HEK293 (cell line): ENCODE measurements at regions not wholly inside any gene's neighbourhood (a gene's known extent, or its start where the extent isn't known, plus 50 kb on each side); places are given as distances from the start of the nearest gene placed in this dataset.

Experiments
- ZFP3 ChIP-seq: fragments of 450-650 bp; formaldehyde crosslinking; IDR thresholded peaks from 2 replicates; pipeline ENCODE4 v1.5.1; 2016; ENCODE audit warnings: low read depth, missing biosample characterization, missing genetic modification characterization
- ZNF114 ChIP-seq: fragments of 450-650 bp; formaldehyde crosslinking; IDR thresholded peaks from 2 replicates; pipeline ENCODE4 v1.5.0; 2017; ENCODE audit warnings: missing biosample characterization, missing genetic modification characterization

DNA sequence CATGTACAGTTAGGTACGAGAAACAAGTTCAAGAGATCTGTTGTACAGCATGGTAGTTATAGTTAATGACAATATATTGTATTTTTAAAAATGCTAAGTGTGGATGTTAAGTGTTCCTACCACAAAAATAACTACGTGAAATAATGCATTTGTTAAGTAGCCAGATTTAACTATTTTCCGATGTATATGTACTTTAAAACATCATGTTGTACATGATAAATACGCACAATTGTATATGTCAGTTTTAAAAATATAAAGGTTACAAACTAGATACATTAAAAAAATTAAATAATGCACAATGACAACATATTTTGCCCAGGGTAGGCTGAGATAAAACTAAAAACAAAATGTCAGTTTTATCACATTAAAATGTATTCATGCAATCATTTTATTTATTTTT is 285.1 kb upstream of the DCN start:
- TF ChIP-seq ZFP3 (tag by site-specific recombination) = no peak
- no peak for TF ChIP-seq ZNF114
